HFF-Myc (cell line): ENCODE measurements at regions not wholly inside any gene's neighbourhood (a gene's known extent, or its start where the extent isn't known, plus 50 kb on each side); places are given as distances from the start of the nearest gene placed in this dataset.
"Not testable (repeated sequence)": the region's sequence is repeated elsewhere in the genome, so short reads cannot be mapped to it uniquely, and the experiment has no call there.

ENCODE experiments used
- DNase-seq: peaks from one replicate; pipeline ENCODE4 v3.0.0-alpha.2; 2011; ENCODE audit warnings: low read depth; ENCODE audit errors: extremely low read depth
- H3K4me3 ChIP-seq: replicated peaks from 2 replicates; pipeline ENCODE4 v1.5.1; 2011; ENCODE audit warnings: low read depth, mild to moderate bottlenecking, control low read depth, low read length
- CTCF ChIP-seq: IDR thresholded peaks from 2 replicates; pipeline ENCODE4 v1.5.1; 2012; ENCODE audit warnings: mild to moderate bottlenecking, low read depth, low read length, control low read depth; ENCODE audit errors: missing control alignments

DNA sequence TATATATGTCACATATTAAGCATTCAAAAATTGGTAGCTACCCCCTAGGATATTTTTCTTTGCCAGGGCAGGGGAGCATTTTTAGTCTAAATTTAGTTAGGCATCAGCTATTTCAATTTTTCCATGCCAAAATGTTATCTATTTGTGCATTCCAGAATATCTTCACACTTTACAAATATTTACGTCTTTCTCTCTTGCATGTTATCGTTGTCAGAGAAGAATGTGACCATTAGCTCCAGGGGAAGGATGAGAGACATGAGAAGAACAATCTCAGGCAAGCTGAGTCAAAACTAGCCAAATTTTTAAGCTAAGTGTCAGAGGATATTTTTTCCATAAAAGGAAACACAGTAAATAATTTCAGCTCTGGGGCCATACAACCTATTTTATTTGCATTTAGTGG lies 885.0 kb upstream of the EPHA5 start:
- DNase-seq = no peak
- H3K4me3 ChIP-seq = no peak overlapping the region
- TF ChIP-seq CTCF = no peak

GRCh38 chr4:66554826-66555225 lies 884.5 kb upstream of the EPHA5 start:
- DNase-seq = no peak
- no peak for TF ChIP-seq CTCF
- H3K4me3 ChIP-seq = no peak overlapping the region

GRCh38 chr4:66545301-66545700 lies 875.0 kb upstream of the EPHA5 start:
- not testable (repeated sequence) for DNase-seq, H3K4me3 ChIP-seq

GRCh38 chr4:66544281-66544680 lies 874.0 kb upstream of the EPHA5 start:
- no peak overlapping the region for H3K4me3 ChIP-seq
- no peak for DNase-seq
- no peak for TF ChIP-seq CTCF

GRCh38 chr4:66539745-66540144 lies 869.5 kb upstream of the EPHA5 start:
- no peak for DNase-seq
- H3K4me3 ChIP-seq = no peak overlapping the region
- TF ChIP-seq CTCF = no peak

DNA sequence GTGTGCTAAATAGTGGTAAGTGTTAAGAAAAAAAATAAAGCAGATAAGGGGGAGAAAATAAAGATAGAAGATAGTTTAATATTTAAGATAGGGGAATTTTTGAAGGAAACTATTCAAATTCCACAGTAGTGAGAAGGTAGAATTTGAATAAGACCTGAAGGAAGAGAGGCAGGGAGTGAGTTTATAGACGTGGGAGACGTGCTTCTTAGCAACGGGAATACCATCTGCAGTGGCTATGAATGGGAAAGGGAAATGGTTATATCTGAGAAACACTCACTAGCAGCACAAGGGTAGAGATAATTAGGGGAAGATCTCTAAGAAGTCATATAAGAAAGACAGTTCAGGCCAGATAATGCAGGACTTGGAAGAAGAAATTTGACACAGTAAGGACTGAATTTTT lies 854.5 kb upstream of the EPHA5 start:
- H3K4me3 ChIP-seq = no peak overlapping the region
- DNase-seq = no peak
- no peak for TF ChIP-seq CTCF

DNA sequence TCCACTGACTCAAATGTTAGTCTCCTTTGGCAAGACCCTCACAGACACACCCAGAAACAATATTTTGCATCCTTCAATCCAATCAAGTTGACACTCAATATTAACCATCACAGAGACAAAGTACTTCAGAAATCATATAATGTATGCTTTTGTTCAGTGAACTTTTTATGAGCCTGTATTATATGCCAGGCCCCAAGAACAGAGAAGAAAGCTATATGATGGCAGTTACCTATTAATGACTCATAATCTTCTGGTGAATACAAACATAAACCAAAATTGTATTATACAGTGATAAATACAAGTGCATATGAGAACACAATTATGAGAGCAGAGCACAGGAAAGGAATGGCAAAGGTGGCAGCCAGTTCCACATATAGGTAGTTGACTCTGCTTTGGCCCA lies 852.0 kb upstream of the EPHA5 start:
- H3K4me3 ChIP-seq = no peak overlapping the region
- no peak for TF ChIP-seq CTCF
- no peak for DNase-seq
